ENCODE measurements at regions not wholly inside any gene's neighbourhood (a gene's known extent, or its start where the extent isn't known, plus 50 kb on each side); places are given as distances from the start of the nearest gene placed in this dataset.

DNA sequence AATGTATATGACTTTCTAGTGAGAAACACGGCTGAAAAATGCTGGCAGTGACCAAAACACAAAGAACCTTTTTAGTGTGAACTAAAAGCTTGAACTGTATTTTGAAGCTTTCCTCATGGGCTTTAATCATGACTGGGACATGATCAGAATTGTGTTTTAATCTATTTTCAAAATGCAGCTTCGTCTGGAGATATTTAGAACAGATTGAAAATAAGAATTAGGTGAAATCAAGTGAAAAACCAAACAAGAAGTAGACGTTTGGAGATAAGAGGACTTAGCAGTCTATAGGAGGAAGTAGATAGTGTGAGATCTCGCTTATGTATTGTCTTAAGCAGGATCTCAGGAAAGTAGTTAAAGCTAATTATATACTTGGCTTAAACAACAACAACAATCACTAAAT, 865.4 kb upstream of the MBL2 start:
- no peak for DNase-seq (ENCODE audit: low read depth in 2 of 2)
- H3K4me3 ChIP-seq (replicated peaks in 1 of 2; ENCODE audit: low read depth in 2 of 2, low read length in 2 of 2), result no peak overlapping the region
- TF ChIP-seq, protein P1, sequence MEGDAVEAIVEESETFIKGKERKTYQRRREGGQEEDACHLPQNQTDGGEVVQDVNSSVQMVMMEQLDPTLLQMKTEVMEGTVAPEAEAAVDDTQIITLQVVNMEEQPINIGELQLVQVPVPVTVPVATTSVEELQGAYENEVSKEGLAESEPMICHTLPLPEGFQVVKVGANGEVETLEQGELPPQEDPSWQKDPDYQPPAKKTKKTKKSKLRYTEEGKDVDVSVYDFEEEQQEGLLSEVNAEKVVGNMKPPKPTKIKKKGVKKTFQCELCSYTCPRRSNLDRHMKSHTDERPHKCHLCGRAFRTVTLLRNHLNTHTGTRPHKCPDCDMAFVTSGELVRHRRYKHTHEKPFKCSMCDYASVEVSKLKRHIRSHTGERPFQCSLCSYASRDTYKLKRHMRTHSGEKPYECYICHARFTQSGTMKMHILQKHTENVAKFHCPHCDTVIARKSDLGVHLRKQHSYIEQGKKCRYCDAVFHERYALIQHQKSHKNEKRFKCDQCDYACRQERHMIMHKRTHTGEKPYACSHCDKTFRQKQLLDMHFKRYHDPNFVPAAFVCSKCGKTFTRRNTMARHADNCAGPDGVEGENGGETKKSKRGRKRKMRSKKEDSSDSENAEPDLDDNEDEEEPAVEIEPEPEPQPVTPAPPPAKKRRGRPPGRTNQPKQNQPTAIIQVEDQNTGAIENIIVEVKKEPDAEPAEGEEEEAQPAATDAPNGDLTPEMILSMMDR (IDR thresholded peaks at IDR 0.05; ENCODE audit: low read depth, low read length), result no peak

DNA sequence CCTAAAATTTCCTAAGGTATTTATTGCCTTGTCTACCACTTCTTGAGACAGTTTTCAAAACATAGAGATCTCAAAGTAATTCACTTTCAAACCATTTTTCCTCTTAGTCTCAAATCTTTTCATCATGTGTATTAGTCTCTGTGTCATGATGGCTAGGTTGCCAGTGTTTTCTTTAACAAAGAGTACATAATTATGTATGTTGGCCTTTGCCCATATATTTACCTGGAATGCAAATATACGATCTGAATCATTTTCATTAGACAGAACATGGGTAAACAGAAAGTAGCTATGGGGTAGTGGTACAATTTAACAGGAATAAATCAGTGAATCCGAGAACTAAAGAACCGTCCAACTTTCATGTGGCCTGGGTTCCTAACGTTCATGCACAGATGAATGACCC, 852.1 kb upstream of the MBL2 start:
- TF ChIP-seq, protein P1 (IDR thresholded peaks at IDR 0.05; ENCODE audit: low read depth, low read length), result no peak
- DNase-seq (ENCODE audit: low read depth in 2 of 2), result no peak
- H3K4me3 ChIP-seq (replicated peaks in 1 of 2; ENCODE audit: low read depth in 2 of 2, low read length in 2 of 2), result no peak overlapping the region

DNA sequence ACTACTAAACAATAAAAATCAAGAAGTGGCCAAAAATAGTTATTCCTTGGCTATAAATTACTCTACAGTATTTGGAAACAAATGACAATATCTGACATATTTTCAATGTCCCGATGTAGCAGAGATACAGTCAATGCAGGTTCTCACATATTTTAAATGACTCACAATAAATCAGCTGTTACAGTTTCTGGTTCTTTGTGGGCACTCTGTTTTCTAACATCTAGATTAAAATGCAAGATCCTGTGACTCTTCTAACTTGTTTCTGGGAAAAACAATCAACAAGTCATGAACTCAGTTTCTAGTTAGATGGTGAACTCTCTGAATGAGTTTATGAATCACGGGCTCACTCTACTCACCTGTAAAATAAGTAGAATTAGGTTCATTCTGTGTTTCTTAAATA, 849.6 kb upstream of the MBL2 start:
- TF ChIP-seq, protein P1 (IDR thresholded peaks at IDR 0.05; ENCODE audit: low read depth, low read length), result no peak
- no peak for DNase-seq (ENCODE audit: low read depth in 2 of 2)
- no peak overlapping the region for H3K4me3 ChIP-seq (replicated peaks in 1 of 2; ENCODE audit: low read depth in 2 of 2, low read length in 2 of 2)

DNA sequence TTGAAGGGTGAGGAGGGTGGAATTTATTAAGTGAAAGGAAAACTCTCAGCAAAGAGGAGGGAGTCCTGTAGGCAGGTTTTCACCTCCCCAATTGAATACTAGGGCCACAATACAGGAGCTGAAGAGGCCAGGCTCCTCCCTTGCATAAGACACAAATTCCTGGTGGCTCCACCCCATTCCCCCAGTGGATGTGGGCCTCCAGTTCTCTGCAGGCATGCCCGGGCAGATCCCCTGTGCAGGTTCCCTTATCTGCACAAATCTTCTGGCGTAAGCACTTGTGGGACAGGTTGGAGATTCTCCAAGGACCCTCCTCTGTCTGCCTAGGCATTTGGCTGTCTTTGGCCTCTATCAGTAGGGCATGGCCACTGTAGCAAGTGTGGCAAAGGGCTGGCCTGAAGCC, 847.1 kb upstream of the MBL2 start:
- no peak overlapping the region for H3K4me3 ChIP-seq (replicated peaks in 1 of 2; ENCODE audit: low read depth in 2 of 2, low read length in 2 of 2)
- TF ChIP-seq, protein P1 (IDR thresholded peaks at IDR 0.05; ENCODE audit: low read depth, low read length), result no peak
- peak in 1 of 2 donors; percentile 1 for DNase-seq (ENCODE audit: low read depth in 2 of 2)

DNA sequence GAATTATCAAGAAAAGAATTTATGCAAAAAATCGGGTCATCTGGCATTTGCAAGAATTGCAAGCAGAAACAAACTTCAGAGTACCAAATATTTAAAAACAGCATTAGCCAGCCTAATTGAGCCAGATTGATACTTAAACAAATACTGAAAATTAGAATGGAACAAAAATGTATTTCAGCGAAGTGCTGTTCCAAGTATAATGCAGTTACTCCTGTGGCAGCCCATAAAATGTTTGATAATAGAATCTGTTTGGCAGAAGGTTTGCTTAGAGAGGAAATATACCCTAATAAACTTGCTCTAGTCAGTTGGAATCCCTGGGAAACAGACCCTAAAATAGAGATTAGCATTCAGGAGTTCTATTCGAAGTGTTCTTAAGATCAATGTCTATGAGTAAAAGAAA, 835.1 kb upstream of the MBL2 start:
- DNase-seq (ENCODE audit: low read depth in 2 of 2), result no peak

DNA sequence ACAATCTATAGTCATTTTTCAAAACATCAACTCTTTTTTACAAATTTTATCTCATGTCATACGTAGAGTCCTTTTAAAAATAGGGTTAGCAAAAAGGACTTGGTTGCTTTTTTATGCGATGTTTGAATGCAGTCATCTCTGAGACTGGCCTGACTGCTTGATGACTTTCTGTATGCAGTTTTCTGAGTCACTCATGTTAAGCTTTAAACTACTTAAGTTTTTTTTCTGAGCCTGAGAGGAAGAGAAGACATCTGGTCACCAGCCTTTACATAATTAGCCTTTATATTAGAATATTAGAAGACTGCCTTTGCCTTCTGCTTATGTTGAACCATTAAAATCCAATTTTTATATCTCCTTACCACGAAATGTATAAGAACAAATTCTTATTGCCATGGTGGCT, 834.4 kb upstream of the MBL2 start:
- H3K4me3 ChIP-seq (replicated peaks in 1 of 2; ENCODE audit: low read depth in 2 of 2, low read length in 2 of 2), result no peak overlapping the region
- DNase-seq (ENCODE audit: low read depth in 2 of 2), result no peak
- TF ChIP-seq, protein P1 (IDR thresholded peaks at IDR 0.05; ENCODE audit: low read depth, low read length), result no peak

More for the DNA sequence above, 835.1 kb upstream of the MBL2 start:
- H3K4me3 ChIP-seq (replicated peaks in 1 of 2; ENCODE audit: low read depth in 2 of 2, low read length in 2 of 2), result no peak overlapping the region
- TF ChIP-seq, protein P1 (IDR thresholded peaks at IDR 0.05; ENCODE audit: low read depth, low read length), result no peak

DNA sequence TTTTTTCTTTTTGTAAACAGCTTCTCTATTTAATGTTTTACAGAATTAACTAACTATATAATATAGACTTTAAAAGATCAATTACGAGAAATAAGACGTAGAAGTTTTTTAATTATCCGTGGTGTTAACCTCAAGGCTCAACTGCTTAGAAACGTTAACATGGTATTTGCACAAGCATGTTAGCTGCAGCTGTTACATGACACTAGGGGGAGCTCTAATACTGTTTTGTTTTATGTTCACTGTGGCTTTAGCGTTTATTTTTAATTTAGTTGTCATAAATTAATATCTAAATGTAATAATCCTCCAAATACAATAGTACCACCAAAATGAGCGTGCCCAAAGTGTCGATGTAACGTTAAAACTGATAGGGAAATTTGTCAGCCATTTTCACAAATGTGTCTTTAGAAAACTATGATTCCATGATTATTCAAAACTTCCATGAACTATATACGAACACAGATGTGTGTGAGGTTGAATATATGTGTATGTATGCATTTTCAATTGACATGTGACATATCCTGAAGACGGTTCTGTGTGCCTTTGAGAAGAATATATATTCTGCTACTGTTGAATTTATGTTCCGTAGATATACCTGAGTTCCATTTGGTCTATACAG, 828.8 kb upstream of the MBL2 start:
- TF ChIP-seq, protein P1 (IDR thresholded peaks at IDR 0.05; ENCODE audit: low read depth, low read length), result peak; percentile 83
- DNase-seq (ENCODE audit: low read depth in 2 of 2), result peak; percentile 49 to 56
- H3K4me3 ChIP-seq (replicated peaks in 1 of 2; ENCODE audit: low read depth in 2 of 2, low read length in 2 of 2), result no peak overlapping the region

Measured in cardiac fibroblast (primary cell).